Superior temporal gyrus (tissue), 1 donor: ENCODE measurements at regions not wholly inside any gene's neighbourhood (a gene's known extent, or its start where the extent isn't known, plus 50 kb on each side); places are given as distances from the start of the nearest gene placed in this dataset.
"Not testable (repeated sequence)": the region's sequence is repeated elsewhere in the genome, so short reads cannot be mapped to it uniquely, and the experiment has no call there.

Experiments
- DNase-seq: peaks from one replicate; pipeline ENCODE4 v3.0.0-alpha.2; 2016; ENCODE audit errors: extremely low spot score

DNA sequence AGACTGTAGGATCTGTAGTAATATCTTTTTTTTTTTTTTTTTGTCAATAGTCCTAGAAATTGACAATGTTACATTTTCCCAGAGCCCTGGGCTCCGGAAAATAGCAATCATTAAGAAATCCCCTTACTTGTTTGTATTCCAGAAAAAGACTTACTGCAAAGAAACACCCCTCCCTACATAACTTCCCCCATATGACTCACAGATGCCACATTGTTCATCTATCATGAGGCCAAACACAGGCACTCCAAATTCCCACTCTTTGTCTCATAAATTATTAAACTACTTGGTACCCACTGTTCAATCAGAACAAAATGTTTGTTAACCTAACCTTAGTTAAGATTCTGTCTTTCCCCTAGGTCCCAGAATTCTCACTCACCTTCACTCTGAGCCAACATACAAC is 53.5 kb downstream of the TEX51 start:
- no peak for DNase-seq

DNA sequence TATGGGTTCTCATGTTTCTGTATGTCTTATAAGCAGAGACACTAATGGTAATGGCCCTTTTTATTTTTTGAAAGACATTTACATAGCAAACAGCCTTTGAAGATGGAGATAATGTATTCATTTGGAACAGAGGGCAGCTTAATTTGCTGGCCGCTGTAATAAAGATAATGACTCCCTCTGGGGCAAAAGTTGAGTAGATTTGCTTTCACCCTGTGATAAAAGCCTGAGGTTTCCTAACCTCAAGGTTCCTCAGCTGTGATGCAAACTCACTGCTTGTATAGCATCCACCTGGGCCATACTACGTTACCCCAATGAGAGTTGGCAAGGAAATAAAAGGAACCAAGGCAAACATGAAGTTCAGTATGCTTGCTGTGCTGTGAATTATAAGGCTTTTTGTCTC is 54.8 kb downstream of the TEX51 start:
- no peak for DNase-seq

DNA sequence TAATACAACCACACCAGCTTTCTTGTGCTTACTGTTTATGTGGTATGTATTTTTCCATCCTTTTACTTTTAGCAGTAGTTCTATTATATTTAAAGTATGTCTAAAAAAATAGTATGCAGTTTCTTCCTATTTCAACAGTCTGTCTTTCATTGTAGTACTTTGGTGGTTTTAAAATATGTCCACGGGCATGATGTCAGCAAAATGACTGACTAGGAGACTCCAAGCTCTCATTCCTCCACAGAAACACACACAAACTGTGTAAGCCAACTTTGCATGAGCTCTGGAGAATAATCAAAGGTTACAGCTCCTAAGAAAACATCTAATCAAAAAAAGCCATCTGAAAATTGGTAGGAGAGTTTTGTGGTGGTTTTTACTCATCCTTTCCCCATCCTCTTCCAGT is 56.1 kb downstream of the TEX51 start:
- no peak for DNase-seq

DNA sequence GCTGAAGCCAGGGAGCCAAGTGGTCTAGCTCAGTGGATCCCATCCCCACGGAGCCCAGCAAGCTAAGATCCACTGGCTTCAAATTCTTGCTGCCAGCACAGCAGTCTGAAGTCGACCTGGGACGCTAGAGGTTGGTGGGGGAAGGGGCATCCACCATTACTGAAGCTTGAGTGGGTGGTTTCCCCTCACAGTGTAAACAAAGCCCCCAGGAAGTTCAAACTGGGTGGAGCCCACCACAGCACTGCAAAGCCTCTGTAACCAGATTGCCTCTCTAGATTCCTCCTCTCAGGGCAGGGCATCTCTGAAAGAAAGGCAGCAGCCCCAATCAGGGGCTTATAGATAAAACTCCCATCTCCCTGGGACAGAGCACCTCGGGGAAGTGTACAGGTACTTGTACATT is 58.1 kb downstream of the TEX51 start:
- not testable (repeated sequence) for DNase-seq

DNA sequence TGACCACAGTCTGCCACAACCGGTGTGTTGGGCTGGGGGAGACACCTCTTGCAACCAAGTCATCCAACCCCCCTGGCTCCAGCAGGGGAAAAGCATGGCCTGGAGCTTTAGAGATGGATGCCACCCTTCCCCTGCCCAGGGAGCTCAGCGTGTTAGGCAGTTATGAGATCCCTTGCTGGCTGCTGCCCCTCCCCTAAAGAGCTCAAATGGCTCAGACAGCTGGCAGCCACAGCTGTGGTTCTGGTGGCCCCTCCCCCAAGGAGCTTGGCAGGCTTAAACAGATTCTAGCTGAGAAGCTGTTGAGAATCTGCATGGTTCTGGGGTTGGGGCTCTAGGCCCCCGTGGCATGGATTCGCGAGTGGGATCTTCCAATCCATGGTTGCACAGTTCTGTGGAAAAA is 64.7 kb downstream of the TEX51 start:
- DNase-seq = no peak

DNA sequence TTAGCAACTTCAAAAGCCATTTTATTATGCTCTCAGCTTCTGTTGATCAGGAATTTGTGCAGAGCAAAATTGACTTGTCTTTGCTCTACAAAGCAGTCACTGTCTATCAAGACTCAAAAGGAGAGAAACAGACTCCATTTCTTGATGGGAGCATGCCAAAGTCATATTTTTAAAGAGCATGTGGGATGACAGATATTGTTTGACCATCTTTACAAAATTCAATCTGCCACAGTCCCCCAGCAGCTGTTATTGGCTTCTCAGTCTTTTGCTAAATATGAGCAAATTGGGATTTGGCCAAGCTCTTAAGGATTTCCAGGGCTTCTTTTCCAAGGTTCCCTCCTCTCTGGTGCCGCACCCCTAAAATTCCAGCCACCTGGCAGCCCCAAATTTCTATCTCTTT is 67.9 kb downstream of the TEX51 start:
- no peak for DNase-seq

DNA sequence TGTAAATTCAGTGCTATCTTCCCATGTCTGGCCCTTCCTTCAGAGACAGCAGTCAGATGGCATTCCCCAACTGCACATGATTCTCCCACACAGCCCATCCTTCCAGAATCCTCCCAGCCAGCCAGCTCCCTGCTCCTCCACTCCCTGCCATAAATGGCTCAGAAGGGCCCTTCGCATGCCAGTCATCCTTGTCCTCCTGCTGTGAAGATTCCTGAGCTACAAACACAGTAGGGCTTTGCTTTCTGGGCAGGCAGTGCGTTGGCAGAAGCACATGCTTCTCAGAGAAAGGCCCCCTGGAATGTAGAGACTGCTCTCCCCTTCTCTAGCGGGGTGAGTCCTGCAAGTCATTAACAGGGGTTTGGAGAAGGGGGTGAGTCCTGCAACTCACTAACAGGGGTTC is 71.9 kb downstream of the TEX51 start:
- DNase-seq = no peak

DNA sequence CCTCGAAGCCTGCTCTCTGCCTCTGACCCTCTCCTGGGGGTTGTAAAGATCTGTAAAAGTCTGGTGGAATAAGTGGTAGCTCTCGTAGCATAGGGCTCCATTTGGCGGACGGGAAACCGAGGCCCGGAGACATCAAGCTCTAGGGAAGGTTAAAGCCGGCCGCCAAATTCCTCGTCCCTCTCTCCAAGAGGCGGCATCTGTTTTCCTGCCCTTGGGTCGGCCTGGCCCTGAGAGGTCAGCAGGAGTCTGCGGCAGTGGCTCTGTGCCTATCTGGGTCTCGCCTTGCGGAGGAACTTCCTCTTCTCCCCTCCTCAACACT is 72.4 kb downstream of the TEX51 start:
- no peak for DNase-seq

DNA sequence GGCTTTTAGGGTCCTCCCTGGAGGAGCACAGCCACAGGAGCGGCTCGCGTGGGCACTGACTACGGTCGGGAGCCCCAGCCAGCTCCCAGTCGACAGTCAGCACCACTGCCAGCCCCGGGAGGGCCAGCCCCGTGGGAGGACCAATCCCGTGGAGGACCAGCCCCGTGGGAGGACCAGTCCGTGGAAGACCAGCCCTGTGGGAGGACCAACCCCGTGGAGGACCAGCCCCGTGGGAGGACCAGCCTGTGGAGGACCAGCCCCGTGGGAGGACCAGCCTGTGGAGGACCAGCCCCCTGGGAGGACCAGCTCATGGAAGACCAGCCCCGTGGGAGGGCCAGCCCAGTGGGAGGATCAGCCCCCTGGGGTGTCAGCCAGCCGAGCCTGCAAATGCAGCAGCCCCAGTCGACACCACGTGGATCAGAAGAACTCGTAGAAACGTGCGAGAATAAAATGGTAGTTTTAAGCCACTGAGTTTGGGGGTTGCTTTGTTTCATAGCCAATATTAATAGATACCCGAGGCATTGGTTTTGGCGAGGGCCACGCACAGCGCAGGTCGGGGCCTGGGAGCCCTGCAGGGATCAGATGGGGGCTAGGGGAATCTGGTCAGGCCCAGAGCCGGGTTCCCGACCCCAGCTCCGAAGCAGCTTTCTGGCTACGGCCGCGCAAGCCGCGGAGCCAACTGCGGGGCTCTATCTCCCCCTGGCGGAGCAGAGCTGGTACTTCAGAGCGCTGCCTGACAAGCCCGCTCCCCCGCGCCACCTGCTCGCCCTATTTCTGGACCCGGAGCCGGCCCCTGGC is 73.0 kb downstream of the TEX51 start:
- DNase-seq = peak; percentile 85

DNA sequence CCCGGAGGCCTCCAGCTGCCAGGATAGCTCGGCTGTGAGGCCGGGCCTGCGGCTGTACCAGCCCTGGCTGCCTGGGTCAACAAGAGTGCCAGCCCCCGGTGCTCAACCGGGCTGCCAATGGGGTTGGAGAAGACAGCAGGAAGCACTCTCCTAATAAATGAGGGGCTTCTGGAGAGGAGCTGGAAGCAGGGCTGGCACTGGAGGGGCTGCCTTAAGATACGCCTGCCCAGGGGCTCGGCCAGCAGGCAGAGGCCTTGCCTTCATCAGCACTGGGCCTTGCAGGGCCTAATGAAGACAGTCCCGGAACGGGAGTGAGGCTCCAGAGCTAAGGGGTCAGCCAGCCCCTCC is 73.6 kb downstream of the TEX51 start:
- DNase-seq = no peak

DNA sequence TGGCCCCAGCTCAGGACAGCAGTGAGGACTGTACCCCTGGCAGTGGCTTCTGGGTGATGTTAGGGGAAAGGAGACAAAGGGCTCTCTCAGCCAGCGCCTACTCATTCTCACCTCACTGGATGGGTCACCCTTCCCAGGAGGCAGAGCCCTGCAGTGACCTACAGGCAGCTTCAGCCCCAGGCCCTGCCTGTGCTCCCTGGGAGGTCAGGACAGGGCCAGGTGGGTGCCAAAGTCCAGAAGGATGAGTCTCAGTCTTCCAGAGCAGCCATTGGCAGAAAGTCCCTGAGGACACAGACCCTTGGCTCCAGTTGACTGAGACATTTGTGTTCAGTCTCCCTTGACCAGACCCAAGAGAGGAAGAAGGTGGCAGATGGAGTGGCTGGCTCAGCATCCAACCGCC is 75.1 kb downstream of the TEX51 start:
- no peak for DNase-seq

DNA sequence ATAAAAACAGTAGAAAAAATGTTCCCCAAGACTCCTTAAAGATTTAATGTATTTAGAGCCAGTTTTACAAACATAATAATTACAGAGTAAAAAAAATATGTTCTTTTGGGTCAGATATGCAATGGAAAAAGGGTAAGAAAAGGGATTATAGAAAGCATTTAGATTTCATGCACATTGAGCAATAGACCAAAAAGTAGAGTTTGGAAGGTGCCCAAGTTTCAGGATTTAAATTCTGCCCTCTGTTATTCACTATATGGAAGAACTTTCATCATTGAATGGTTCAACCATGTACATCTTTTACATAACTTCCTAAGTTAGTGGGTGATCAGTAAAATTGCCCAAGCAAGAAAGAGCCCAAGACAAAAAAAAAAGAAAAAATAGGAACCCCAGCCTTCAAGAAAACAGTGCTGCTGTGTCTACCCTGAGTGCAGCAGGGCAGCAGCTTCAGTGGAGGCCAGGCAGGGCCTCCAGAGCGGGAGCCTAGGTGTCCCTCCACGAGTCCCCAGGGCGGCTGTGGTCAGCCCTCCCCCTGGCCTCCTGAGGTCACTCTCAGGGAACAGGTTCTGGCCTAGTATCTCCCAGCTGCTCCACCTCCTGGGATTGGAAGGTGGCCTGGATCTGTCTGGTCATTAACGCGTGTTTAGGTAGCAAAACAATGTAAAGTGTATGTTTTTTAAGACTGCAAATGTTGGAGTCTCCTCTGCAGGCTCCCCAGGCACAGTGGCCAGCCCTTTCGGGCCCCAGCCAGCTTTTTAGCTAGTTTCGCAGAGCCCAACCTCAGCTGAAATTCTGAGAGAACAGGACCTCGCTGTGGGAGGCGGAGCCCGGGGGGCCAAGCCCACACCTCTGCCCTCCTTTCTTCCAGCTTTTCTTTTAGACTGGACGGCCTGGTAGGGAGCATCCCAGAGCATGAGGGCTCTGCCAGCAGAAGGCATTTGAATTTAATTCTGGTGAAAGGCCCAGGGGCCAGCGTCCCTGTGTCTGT is 77.3 kb downstream of the TEX51 start:
- DNase-seq = no peak

DNA sequence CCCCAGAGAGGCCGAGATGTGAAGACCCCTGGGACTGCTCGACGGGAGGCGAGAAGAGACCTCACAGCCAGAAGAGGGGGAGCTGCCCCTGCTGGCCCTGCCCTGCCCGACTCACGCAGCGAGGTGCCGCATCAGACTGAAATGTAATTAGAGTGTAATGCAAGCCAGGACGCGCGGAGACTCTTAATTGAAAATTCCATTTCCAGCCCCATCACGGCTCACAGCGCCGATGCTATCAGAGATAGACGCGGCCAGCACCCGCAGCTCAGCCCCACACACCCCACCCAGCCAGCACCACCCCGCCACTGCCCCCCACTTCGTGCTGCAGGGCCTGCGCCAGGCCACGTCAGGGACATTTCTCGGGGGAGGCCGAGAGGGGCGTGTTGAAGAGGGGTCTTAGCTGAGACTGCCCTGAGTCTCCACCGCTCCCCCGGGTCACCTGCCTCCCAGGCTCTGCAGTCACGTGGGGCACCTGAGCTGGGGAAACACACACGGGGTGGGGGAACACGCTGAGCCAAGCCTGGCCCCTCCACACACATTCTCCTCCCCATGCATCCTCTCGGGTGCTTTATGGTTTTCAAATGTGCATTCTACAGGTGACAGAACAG is 78.1 kb downstream of the TEX51 start:
- no peak for DNase-seq

DNA sequence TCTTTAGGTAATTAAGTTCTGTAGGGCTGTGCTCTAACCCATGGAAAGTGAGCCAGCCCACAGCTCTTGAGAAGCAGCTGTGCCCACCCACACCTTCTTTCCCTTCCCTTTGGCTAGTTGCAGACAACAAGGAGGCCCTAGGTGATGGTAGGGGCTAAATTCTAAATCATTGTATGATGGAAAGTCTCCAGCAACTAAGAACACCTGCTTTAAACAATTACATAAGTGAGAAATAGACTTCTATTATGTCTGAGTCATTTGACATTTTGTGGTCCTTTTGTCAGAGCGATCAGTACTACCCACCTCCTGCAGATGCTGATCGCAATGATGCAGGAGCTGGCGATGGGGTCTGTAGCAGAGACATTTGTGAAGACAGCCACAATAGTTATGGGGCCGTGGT is 79.6 kb downstream of the TEX51 start:
- no peak for DNase-seq

DNA sequence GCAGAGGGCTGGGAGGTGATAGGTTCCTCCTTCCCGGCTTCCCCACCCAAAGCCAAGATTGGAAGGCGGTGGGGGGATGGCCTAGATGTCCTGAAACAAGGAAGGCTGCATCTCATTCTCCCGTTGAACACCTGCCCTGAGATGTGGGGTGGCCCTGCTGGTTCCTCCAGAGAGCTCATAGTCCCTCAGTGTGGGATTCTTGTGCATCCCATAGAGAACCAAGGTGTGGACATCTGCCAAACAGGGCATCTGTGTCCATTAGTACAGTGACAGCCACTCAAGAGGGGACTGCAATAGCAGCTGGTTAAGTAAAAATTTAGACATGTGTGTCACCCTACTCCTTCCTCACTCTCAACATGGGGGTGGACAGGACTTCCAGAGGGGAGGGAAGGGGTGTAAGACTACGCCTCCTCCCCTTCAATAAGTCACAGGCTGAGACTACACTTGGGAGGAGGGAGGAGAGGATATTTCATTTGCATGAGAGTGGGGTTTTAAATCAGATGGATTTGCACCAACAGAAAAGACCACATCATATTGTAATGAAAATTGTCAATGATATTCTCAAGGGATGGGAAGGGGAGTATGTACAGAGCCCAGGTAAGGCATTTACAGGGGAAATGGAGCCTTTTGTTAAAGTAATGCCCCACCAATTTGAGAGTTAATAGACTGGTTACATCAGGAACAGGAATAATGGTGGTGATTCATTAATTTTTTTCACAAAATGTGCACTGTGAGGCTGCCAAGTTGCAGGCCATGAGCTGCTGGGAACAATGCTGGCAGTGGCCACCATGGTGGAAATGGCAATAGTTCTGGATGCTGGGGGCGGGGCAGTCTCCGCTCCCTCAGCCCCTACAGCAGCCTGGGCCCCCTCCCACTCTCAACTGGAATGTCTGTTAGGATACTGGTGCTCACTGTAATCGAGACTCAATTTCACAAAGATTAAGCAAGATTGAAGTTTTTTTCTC is 80.6 kb downstream of the TEX51 start:
- peak; percentile 85 for DNase-seq

DNA sequence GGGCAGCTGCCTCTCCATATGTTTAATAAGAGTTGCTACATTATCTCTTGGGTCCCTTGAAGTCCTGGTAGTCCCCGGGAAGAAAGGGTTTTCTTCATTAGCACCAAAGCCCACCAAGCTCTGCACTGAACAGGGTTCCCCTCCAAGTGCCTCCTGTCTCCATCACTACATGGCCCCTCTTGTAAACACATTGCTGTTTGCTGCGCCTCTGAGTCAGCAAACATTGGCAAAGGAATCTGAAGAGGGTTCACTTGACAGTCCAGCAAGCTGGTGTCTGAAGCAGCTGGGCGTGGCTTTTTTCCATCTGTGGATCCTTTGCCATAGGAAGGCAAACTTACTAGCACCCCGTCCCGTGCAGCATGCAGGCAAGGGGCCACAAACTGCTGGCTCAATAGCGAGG is 82.8 kb downstream of the TEX51 start:
- DNase-seq = no peak

DNA sequence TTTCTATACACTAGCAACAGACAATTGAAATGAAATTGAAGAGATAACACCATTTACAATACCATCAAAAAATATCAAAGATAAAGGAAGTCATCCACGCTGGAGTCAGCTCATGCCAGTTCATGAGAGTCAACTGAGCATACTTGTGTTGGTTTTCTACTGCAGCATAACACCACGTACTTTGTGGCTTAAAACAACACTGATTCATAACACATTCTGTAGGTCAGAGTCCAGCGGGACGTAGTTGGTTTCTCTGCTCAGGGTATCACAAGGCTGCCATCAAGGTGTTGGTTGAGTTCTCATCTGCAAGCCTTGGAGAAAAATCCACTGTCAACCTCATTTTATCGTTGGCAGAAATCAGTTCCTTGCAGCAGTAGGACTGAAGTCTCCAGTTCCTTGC is 84.2 kb downstream of the TEX51 start:
- DNase-seq = no peak

DNA sequence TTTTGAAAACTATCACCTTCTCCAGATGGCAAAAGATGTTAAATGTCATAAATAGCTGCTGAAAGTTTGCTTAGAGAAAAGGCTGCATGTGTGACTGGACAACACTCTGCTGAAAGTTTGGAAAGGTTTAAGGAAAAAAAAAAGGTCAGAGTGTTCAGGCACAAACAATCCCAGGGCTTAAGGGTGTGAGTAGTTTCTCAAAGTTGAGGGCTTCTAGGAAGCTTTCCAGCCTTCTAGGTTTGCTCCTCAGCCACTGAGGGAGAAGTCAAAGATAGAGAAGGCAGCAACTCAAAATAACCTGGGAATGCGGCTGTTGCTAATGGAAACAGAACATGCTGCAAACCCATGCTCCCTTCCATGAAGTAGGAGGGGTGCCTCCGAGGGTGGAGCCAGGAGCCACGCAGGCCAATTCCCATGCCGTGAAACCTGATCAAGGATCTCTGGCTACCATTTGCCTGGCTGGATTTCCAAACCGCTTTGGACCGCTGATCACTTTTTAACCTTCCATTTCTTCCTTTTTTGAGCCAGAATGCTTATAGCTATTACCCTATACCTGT is 88.0 kb downstream of the TEX51 start:
- no peak for DNase-seq

DNA sequence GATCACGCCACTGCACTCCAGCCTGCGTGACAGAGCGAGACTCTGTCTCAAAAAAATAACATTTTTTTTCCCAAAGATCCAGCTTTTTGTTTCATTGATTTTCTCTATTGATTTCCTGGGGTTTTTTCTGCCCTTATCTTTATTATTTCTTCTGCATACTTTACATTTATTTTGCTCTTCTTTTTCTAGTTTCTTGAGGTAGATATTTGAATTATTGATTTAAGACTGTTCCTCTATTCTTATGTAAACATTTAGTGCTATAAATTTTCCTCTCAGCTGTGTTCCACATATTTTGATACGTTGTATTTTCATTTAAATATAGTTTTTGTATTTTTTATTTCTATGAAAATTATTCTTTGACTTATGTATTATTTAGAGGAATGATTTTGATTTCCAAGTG is 89.8 kb downstream of the TEX51 start:
- no peak for DNase-seq

DNA sequence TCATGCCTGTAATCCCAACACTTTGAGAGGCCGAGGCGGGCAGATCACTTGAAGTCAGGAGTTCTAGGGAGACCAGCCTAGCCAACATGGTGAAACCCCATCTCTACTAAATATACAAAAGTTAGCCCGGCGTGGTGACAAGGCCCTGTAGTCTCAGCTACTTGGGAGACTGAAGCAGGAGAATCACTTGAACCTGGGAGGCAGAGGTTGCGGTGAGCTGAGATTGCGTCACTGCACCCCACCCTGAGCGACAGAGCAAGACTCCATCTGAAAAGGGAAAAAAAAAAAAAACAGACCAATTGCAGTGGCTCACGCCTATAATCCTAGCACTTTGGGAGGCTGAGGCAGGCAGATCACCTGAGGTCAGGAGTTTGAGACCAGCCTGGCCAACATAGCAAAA is 90.4 kb downstream of the TEX51 start:
- DNase-seq = not testable (repeated sequence)

DNA sequence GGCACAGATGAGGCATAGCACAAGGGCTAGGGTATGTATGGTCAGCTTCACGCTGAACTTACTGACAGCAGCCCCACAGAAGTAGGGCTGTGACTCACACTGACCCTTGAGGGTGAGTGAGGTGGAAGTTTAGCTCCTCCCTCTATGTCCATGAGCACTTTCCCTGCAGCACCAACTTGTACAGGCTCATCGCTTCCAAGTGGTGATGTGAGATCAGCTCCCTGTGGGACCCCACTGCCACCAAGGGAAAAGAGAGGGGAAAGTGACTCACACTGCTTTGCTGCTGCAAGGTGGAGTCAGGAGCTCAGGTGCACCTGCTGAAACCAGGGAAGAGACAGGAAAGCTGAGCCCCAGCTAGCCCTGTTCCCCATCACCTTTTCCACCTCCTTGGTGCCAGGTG is 91.5 kb downstream of the TEX51 start:
- DNase-seq = no peak
